AG04450 (cell line): ENCODE measurements at regions not wholly inside any gene's neighbourhood (a gene's known extent, or its start where the extent isn't known, plus 50 kb on each side); places are given as distances from the start of the nearest gene placed in this dataset.

Experiments
- CTCF ChIA-PET: fragments of 300-600, 350-600 bp; formaldehyde crosslinking; extraction: SDS; loops from one replicate; lab custom pipeline; 2022; ENCODE audit warnings: antibody characterized with exemption, inconsistent platforms; lab: Charles Lee
- POLR2A ChIA-PET: fragments of 350-600 bp; formaldehyde crosslinking; extraction: SDS; loops from one replicate; lab custom pipeline; 2021; ENCODE audit warnings: antibody characterized with exemption, inconsistent platforms; lab: Yijun Ruan, JAX
- DNase-seq: peaks from one replicate; pipeline ENCODE4 v3.0.0-alpha.2; 2011; ENCODE audit warnings: low read depth, low spot score
- H3K27ac ChIP-seq: one replicate; pipeline ENCODE4 v1.5.1; 2012; ENCODE audit warnings: low read depth, low read length, control low read depth
- H3K27me3 ChIP-seq: one replicate; pipeline ENCODE4 v1.6.0; 2012; ENCODE audit warnings: low read length; ENCODE audit not compliant: control insufficient read depth, insufficient read depth
- H3K4me3 ChIP-seq: 2 replicates; pipeline ENCODE4 v1.5.1; 2011; ENCODE audit warnings: mild to moderate bottlenecking, low read depth, low read length, control low read depth
- H3K9me3 ChIP-seq: 2 replicates; pipeline ENCODE4 v1.5.1; 2012; ENCODE audit warnings: low read length; ENCODE audit not compliant: control insufficient read depth, insufficient read depth
- TF ChIP-seq, protein P1 (sequence below): IDR thresholded peaks from 2 replicates; pipeline ENCODE4 v1.5.1; 2011; ENCODE audit warnings: low read depth, low read length, control low read depth, inconsistent platforms

DNA sequence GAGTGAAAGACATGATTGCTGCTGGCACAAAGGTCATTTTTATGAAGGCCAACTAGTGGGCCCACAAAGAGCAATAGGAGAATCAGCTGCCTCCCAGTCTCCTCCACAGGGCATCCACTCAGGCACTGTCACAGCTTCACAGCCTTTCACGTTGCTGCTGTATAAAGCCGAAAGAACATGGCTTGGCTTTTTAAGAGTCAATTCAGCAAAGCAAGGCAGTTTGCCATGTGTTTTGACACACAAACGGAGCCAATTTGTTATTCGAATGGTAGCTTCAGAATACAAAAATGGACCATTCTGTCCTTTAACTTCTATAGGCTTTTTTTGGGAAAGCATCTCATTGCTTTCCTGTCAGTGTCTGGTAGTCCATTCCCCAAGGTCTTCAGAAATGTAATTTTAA is 283.4 kb upstream of the PARD3B start:
- DNase-seq, result no peak
- TF ChIP-seq, protein P1, sequence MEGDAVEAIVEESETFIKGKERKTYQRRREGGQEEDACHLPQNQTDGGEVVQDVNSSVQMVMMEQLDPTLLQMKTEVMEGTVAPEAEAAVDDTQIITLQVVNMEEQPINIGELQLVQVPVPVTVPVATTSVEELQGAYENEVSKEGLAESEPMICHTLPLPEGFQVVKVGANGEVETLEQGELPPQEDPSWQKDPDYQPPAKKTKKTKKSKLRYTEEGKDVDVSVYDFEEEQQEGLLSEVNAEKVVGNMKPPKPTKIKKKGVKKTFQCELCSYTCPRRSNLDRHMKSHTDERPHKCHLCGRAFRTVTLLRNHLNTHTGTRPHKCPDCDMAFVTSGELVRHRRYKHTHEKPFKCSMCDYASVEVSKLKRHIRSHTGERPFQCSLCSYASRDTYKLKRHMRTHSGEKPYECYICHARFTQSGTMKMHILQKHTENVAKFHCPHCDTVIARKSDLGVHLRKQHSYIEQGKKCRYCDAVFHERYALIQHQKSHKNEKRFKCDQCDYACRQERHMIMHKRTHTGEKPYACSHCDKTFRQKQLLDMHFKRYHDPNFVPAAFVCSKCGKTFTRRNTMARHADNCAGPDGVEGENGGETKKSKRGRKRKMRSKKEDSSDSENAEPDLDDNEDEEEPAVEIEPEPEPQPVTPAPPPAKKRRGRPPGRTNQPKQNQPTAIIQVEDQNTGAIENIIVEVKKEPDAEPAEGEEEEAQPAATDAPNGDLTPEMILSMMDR, result no peak
- Histone ChIP-seq H3K27ac (no peak overlapping the region), H3K4me3 (no peak overlapping the region), H3K27me3 (peaks cover 4% of the 10 kb centered on the region), H3K9me3 (no peaks in the 10 kb centered on the region)
- ChIA-PET POLR2A (interaction anchor here (0.7 kb wide), 1 partner anchor 1477 kb away, joined by 8 read pairs; no protein-coding TSS in a partner anchor), CTCF (interaction anchor here (0.6 to 4.4 kb wide), 11 partner anchors 16 to 1664 kb away, joined by 3 to 52 read pairs (median 6); partner anchors contain the start of gene NRP2)

DNA sequence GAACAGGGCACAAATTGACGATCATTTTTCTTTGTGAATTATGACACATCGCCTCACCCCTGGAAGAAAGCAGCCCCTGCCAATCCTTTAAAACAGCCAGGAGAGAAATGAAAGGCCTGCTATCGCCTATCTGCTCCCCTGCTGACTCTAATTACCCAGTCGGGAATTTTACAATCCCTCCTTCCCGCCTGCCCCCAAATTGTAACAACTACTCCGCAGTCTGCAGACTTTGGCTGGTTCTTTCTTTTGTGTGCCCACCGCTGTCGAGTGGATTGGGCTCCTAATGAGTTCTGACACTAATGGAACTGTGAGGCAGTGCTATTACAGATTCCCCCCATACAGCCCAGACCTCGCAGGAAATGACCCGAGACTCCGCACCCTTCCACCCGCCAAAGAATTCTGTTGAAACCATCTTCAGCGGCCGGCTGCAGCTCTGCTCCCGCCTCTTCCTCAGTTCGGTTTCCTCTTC is 281.2 kb upstream of the PARD3B start:
- Histone ChIP-seq H3K27me3 (peaks cover 4% of the 10 kb centered on the region), H3K4me3 (no peak overlapping the region), H3K9me3 (no peaks in the 10 kb centered on the region), H3K27ac (no peak overlapping the region)
- CTCF ChIA-PET, result no interaction called here
- no peak for DNase-seq
- TF ChIP-seq, protein P1, result no peak
- POLR2A ChIA-PET, result no interaction called here

DNA sequence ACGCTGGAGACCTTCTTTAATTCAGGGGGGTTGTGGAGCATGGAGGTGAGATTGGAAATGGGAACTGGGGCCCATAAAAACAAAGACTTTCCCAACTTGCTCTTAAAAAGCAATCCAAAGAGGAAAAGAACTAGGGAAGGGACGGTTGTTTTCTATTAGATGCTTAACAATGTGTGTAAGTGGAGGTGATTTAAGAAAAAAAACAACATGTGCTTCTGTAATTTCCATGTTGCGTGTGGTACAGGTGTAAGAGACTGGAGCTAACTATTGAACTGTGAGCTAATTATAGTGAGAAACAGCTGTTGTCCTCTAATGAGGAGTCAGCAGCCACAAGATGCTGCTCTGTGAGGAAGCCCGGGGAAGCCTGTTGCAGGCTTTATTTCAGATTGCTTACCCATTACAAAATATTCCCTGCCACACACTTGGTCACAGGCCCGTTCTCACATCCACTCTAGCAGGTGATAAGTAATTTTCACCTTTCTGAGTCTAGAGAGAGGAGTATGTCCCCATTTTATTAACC is 280.6 kb upstream of the PARD3B start:
- Histone ChIP-seq H3K4me3 (no peak overlapping the region), H3K27me3 (peaks cover 5% of the 10 kb centered on the region), H3K9me3 (no peaks in the 10 kb centered on the region), H3K27ac (no peak overlapping the region)
- TF ChIP-seq, protein P1, result no peak
- POLR2A ChIA-PET, result no interaction called here
- no peak for DNase-seq
- CTCF ChIA-PET, result no interaction called here

DNA sequence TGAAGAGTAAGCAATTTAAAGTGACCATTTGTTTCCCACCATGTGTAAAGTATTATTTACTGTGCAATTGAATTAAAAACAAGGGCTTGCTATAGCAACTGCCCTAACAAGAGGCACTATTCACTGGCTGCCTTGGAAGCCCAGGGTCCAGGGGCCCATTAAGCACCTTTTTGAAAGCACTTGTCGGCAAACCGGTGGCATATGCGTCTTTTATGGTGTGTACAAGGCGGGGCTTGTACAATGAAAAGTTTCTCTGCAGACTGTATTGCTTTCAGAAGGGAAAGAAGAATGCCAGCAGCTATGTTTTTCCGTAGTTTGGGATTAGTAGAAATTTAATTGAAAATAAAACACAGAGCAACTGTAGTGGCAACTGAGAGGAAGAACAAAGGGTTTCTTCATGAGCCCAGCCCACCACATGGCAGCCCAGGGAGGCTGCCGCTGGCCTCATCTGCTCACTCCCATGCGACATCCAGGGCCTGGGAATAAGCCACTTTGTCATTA is 279.5 kb upstream of the PARD3B start:
- Histone ChIP-seq H3K9me3 (no peaks in the 10 kb centered on the region), H3K27me3 (peaks cover 8% of the 10 kb centered on the region), H3K4me3 (no peak overlapping the region), H3K27ac (no peak overlapping the region)
- TF ChIP-seq, protein P1, result no peak
- CTCF ChIA-PET, result no interaction called here
- no peak for DNase-seq
- POLR2A ChIA-PET, result no interaction called here

DNA sequence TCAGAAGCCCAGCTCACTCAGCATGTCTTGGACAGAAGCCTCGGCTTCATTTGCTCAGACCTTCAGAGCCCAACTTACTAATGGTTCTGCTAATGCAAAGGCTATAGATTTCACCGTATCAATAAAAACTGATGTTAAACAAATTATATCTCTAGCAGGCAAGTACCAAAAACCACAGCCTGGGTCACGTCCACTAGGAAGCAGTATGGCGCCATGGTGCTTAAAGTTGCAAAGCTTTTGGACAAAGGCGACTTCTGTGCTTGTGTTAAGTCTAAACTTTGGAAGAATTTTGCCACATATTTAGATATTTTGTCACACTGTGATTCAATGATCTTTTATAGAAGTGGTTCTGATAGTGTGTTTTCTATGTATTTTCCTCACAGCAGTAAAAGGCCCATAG is 276.8 kb upstream of the PARD3B start:
- TF ChIP-seq, protein P1, result no peak
- Histone ChIP-seq H3K27ac (no peak overlapping the region), H3K27me3 (peaks cover 8% of the 10 kb centered on the region), H3K4me3 (no peak overlapping the region), H3K9me3 (no peaks in the 10 kb centered on the region)
- no peak for DNase-seq
- CTCF ChIA-PET, result interaction anchor here (1.0 to 1.5 kb wide), 2 partner anchors 9 to 1408 kb away, joined by 3 to 5 read pairs; no protein-coding TSS in a partner anchor
- POLR2A ChIA-PET, result no interaction called here
